ENCODE measurements at regions not wholly inside any gene's neighbourhood (a gene's known extent, or its start where the extent isn't known, plus 50 kb on each side); places are given as distances from the start of the nearest gene placed in this dataset.

DNA sequence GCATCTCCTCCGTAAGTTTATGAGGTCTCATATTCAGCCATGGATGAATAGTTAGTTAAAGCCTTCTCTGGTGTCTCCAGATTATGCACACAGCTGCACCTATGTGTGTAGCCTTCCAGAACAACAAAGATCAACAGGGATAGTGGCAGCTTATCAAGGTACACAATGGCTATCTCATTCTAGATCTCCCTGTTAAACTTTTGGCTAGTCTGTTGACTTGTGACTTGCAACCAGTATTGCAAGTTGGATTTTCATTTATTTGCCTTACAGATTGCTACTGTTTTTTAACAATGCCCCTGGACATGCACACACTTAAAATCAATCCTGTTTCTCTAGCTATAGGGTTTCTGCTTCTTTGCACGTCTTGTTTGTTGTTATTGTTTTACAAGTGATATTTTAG, 363.2 kb downstream of the OMA1 start:
- TF ChIP-seq, protein P1, sequence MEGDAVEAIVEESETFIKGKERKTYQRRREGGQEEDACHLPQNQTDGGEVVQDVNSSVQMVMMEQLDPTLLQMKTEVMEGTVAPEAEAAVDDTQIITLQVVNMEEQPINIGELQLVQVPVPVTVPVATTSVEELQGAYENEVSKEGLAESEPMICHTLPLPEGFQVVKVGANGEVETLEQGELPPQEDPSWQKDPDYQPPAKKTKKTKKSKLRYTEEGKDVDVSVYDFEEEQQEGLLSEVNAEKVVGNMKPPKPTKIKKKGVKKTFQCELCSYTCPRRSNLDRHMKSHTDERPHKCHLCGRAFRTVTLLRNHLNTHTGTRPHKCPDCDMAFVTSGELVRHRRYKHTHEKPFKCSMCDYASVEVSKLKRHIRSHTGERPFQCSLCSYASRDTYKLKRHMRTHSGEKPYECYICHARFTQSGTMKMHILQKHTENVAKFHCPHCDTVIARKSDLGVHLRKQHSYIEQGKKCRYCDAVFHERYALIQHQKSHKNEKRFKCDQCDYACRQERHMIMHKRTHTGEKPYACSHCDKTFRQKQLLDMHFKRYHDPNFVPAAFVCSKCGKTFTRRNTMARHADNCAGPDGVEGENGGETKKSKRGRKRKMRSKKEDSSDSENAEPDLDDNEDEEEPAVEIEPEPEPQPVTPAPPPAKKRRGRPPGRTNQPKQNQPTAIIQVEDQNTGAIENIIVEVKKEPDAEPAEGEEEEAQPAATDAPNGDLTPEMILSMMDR (IDR thresholded peaks at IDR 0.05; ENCODE audit: insufficient read depth, low read depth, low read length), result no peak
- TF ChIP-seq EZH2 (IDR thresholded peaks at IDR 0.05; ENCODE audit: insufficient read depth, low read length), result no peak

Measured in astrocyte (in vitro differentiated cells and primary cell).